ENCODE measurements at regions not wholly inside any gene's neighbourhood (a gene's known extent, or its start where the extent isn't known, plus 50 kb on each side); places are given as distances from the start of the nearest gene placed in this dataset.

GRCh38 chr5:173709761-173710160 lies 93.3 kb upstream of the BOD1 start:
- no peak for TF ChIP-seq CTCF (IDR thresholded peaks at IDR 0.05)
- no peak for TF ChIP-seq EP300 (IDR thresholded peaks at IDR 0.05)

All from upper lobe of left lung (tissue), 4 donors.